Peyer's patch (tissue), 4 donors: ENCODE measurements at regions not wholly inside any gene's neighbourhood (a gene's known extent, or its start where the extent isn't known, plus 50 kb on each side); places are given as distances from the start of the nearest gene placed in this dataset.
A peak's percentile ranks its signal among the peaks of the same experiment; 100 is the strongest.
"Not testable (repeated sequence)": the region's sequence is repeated elsewhere in the genome, so short reads cannot be mapped to it uniquely, and the experiment has no call there.

Experiments used
- DNase-seq, 3 donors: peaks; one replicate each; pipeline ENCODE4 v3.0.0-alpha.2; 2017 to 2019
- H3K27ac ChIP-seq, 4 donors: fragments of 200-600 bp; sonication (generic); one replicate each; pipeline ENCODE4 v1.5.1; 2016 to 2019
- H3K27me3 ChIP-seq, 2 donors: fragments of 200-600 bp; sonication (generic); one replicate each; pipeline ENCODE4 v1.5.1; 2019
- H3K36me3 ChIP-seq, 3 donors: fragments of 200-600 bp; sonication (generic); one replicate each; pipeline ENCODE4 v1.5.1; 2016 to 2019
- H3K4me1 ChIP-seq, 4 donors: fragments of 200-600 bp; sonication (generic); one replicate each; pipeline ENCODE4 v1.5.1; 2016 to 2019
- H3K4me3 ChIP-seq, 4 donors: fragments of 200-600 bp; sonication (generic); 1 replicate in 3 of 4; 2 replicates in 1 of 4; pipeline ENCODE4 v1.5.1; 2016 to 2019; ENCODE audit warnings: mild to moderate bottlenecking in 1 of 4
- H3K9me3 ChIP-seq, 4 donors: fragments of 200-600 bp; sonication (generic); one replicate each; pipeline ENCODE4 v1.5.1; 2016 to 2019; ENCODE audit warnings: mild to moderate bottlenecking in 1 of 4
- small RNA-seq, 2 donors: library from RNA; depleted of rRNA; stranded (forward); fragments of <200 nt; gene quantifications; one replicate each; pipeline ENCODE3, GENCODE V24; 2016
- TF ChIP-seq, protein P1 (sequence below), 6 experiments: fragments of 450-650 bp in 4 of 6; fragments of 200-600 bp in 2 of 6; sonication (generic) in 1 of 6; IDR thresholded peaks; one replicate each; pipeline ENCODE4 v1.5.1; 2017 to 2019; ENCODE audit warnings: antibody characterized with exemption in 6 of 6, mild to moderate bottlenecking in 3 of 6, moderate library complexity in 1 of 6

DNA sequence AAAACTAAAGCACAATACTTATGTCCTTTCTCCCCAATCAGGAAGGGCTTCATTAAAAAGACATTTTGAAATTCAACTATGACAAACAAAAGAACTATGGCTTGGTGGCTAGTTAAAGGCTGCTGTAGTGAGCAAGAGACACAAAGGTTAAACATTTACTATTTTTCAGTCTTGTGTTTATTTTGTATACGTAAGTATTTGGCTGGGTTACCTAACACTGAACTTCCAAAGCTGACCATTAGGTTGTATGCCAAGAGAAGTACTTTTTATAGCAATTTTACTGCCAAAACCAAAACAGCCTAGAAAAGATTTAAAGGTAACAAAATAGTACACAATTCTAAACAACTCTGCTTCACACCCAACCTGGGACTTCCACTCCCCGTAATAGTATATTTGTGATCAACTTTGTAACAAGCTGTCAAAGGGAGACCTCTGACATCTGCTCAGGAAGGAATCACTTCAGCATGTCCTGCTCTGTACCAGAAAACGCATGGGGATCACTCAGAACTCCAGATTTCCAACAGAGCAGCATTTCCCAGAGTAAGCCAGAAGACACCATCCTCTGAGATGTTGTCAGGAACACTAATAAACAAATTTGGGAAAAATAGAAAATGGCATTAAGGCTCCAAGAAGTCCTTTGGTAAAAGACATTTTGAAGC lies 69.0 kb upstream of the ZSCAN2 start:
- DNase-seq, H3K4me1 ChIP-seq, H3K4me3 ChIP-seq, H3K27me3 ChIP-seq, H3K9me3 ChIP-seq, H3K27ac ChIP-seq, H3K36me3 ChIP-seq: not testable (repeated sequence)
- TF ChIP-seq, protein P1, sequence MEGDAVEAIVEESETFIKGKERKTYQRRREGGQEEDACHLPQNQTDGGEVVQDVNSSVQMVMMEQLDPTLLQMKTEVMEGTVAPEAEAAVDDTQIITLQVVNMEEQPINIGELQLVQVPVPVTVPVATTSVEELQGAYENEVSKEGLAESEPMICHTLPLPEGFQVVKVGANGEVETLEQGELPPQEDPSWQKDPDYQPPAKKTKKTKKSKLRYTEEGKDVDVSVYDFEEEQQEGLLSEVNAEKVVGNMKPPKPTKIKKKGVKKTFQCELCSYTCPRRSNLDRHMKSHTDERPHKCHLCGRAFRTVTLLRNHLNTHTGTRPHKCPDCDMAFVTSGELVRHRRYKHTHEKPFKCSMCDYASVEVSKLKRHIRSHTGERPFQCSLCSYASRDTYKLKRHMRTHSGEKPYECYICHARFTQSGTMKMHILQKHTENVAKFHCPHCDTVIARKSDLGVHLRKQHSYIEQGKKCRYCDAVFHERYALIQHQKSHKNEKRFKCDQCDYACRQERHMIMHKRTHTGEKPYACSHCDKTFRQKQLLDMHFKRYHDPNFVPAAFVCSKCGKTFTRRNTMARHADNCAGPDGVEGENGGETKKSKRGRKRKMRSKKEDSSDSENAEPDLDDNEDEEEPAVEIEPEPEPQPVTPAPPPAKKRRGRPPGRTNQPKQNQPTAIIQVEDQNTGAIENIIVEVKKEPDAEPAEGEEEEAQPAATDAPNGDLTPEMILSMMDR (IDR thresholded peaks at IDR 0.05), result peak in 2 of 6 experiments; percentile 14 to 19

DNA sequence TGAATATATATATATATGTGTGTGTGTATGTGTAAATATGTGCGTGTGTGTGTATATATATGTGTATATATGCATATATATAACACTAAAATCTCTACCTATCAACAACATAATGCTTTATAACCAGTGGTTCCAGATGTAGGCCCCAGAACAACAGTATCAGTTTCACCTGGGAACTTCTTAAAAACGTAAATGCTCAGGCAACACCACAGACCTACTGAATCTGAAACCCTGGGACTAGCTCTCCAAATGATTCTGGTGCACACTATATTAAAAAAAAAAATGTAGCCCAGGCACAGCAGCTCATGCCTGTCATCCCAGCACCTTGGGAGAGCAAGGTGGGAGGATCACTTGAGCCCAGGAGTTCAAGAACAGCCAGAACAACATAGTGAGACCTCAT lies 67.1 kb upstream of the ZSCAN2 start:
- not testable (repeated sequence) for H3K27ac ChIP-seq, H3K36me3 ChIP-seq, DNase-seq

DNA sequence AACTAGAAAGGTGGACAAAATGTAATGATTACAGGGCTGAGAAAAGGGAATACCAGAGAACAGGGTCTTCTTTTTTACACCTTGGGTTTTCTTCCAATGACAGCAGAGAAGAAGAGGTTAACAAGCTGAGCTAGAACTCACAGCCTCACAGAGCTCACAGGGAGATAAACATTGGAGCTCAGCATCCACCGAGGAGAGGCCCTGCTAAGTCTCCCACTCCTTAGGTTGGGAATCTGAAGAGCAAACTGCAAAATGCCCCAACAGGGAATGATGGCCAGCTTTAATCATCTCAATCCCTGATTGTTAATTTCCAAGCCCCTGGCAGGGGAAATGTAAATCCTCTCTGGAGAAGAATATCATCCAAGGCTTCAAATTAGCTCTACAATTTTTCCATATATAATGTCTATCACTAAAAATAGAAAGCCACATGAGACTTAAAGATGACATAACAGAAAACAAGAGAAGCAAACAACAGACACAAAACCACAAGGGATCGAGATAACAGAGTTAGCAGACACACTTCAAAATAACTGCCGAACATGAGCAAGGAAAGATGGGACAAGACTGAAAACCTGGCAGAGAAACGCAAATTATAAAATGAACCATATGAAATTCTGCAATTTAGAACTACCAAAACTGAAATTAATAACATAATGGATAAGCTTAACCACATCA lies 66.1 kb upstream of the ZSCAN2 start:
- H3K9me3 ChIP-seq, H3K4me1 ChIP-seq, H3K4me3 ChIP-seq, DNase-seq, H3K36me3 ChIP-seq, H3K27me3 ChIP-seq, H3K27ac ChIP-seq: not testable (repeated sequence)

More for the DNA sequence above, 67.1 kb upstream of the ZSCAN2 start:
- not testable (repeated sequence) for H3K4me1 ChIP-seq, H3K9me3 ChIP-seq, H3K27me3 ChIP-seq, H3K4me3 ChIP-seq

DNA sequence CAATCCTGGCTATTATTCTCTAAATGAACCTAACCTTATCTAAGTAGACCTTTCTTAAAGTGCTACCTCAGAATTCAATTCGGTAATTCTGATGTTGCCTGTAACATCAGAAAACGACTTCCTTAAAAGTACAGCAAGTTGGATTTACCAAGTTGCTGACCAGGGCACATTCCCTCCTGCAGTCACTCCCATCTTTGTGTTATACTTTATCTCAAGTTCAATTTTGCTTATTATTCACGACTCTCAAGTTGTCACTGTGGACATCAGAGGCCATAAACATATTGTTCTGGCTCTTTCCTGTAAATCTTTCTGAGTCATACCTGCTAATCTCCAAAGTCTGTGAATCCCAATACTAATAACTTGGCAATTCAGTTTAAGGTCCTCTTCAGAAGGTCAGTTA lies 64.6 kb upstream of the ZSCAN2 start:
- H3K4me3 ChIP-seq, H3K27ac ChIP-seq, H3K9me3 ChIP-seq, H3K27me3 ChIP-seq, H3K4me1 ChIP-seq, DNase-seq, H3K36me3 ChIP-seq: not testable (repeated sequence)

DNA sequence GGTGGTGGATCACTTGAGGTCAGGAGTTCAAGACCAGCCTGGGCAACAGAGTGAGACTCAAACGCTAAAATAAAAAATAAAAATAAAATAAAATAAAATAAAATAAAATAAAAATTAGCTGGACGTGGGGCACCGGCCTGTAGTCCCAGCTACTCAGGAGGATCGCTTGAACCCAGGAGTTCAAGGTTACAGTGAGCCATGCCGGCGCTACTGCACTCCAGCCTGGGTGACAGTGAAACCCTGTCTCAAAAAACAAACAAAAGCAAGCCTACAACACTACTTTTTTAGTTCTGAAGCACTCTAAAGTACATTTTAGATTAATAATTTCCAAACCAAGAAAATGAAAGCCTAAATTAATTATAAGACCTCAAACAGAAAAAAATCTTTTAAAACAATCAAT lies 56.2 kb upstream of the ZSCAN2 start:
- not testable (repeated sequence) for H3K27ac ChIP-seq, H3K27me3 ChIP-seq, H3K4me1 ChIP-seq, H3K36me3 ChIP-seq, H3K9me3 ChIP-seq, H3K4me3 ChIP-seq, DNase-seq

DNA sequence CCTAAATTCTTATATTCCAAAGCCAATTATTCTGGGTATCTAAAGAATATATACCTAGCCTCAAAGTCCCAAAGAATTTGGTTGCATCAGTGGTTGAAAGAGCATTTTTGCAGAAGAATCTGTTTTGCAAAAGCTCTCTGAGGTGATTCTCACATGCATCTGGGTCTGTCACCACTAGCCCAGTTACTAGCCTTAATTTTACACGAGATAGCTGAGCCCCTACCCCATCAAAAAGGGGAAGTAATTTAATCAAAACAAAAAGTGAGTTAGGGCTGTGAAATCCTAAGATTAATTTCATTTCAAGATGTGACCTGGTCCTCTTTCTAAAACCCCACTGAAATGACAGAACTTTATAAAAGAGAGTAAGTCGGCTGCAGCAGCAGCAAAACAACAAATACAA lies 53.7 kb upstream of the ZSCAN2 start:
- not testable (repeated sequence) for H3K9me3 ChIP-seq, H3K4me1 ChIP-seq, H3K27me3 ChIP-seq, H3K27ac ChIP-seq, H3K4me3 ChIP-seq, H3K36me3 ChIP-seq, DNase-seq

DNA sequence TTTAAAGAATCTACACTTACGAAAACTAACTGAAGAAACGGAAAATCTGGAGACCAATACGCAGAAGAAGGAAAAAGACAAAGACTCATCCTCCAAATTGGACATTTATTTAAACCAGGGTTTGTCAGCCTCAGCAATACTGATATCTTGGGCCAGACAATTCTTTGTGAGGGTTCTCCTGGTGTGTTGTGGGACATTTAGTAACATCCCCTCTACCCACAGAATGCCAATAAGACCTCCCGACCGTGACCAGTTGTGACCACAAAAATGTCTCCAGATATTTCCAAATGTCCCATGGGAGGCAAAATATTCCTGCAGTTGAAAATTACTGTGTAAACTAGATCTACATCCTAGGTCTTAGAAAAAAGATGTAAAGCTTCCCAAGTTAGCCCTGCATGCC lies 50.3 kb upstream of the ZSCAN2 start:
- H3K27ac ChIP-seq, H3K27me3 ChIP-seq, DNase-seq, H3K4me3 ChIP-seq, H3K9me3 ChIP-seq, H3K4me1 ChIP-seq: not testable (repeated sequence)
- peaks cover 0 to 10% (median 0%) of the 10 kb centered on the region in 3 donors for H3K36me3 ChIP-seq

Small RNA genes in the stretch of these regions (small RNA-seq; reads per million reads assigned to genes)
- gene AC048382.3 (0 reads per million in 2 donors), gene CSPG4P5 (0 reads per million in 2 donors), gene RF00017 (0 reads per million in 2 donors), gene RN7SL417P (0 reads per million in 2 donors)
